Activated T-helper 2 cell treated with anti-CD3 and anti-CD28 coated beads, Interferon-gamma antibody, Interleukin-2, Interleukin-4, amounts not matched to agents 10 μg/mL and 5 μg/mL and 100 μg/mL, durations not matched to agents 14 hours and 24 hours and 36 hours (primary cell): ENCODE measurements at regions not wholly inside any gene's neighbourhood (a gene's known extent, or its start where the extent isn't known, plus 50 kb on each side); places are given as distances from the start of the nearest gene placed in this dataset.

Experiments
- DNase-seq: peaks from one replicate; pipeline ENCODE4 v3.0.0; 2021; ENCODE audit warnings: low spot score
- H3K27ac Mint-ChIP-seq: one replicate; pipeline ENCODE4 v1.8.0; 2021; ENCODE audit warnings: mixed read lengths
- H3K27me3 Mint-ChIP-seq: one replicate; pipeline ENCODE4 v1.8.0; 2021; ENCODE audit warnings: low read depth, mixed read lengths
- H3K36me3 Mint-ChIP-seq: one replicate; pipeline ENCODE4 v1.8.0; 2021; ENCODE audit warnings: low read depth, mixed read lengths
- H3K4me1 Mint-ChIP-seq: one replicate; pipeline ENCODE4 v1.8.0; 2021; ENCODE audit warnings: low read depth, mixed read lengths
- H3K4me3 Mint-ChIP-seq: one replicate; pipeline ENCODE4 v1.8.0; 2021; ENCODE audit warnings: low read depth, mild to moderate bottlenecking, moderate library complexity, mixed read lengths
- H3K9me3 Mint-ChIP-seq: one replicate; pipeline ENCODE4 v1.8.0; 2021; ENCODE audit warnings: mixed read lengths
- intact Hi-C: fragments of 100-400 bp; cut with micrococcal nuclease; formaldehyde crosslinking; loops from one replicate; pipeline ENCODE4 v1.15.1; 2023

- no peaks in the 10 kb centered on the region for H3K36me3 Mint-ChIP-seq
- intact Hi-C loops, result no loop called here
- no peak overlapping the region for H3K4me3 Mint-ChIP-seq
- H3K27ac Mint-ChIP-seq, result no peak overlapping the region
- H3K4me1 Mint-ChIP-seq, result no peaks in the 10 kb centered on the region
- H3K27me3 Mint-ChIP-seq, result no peaks in the 10 kb centered on the region
- H3K9me3 Mint-ChIP-seq, result no peaks in the 10 kb centered on the region
- no peak for DNase-seq
Measured at GRCh38 chr1:213929398-213929797, 58.4 kb upstream of the PROX1 start.

- intact Hi-C loops, result no loop called here
- Mint-ChIP-seq H3K4me3 (no peak overlapping the region), H3K27ac (no peak overlapping the region), H3K9me3 (no peaks in the 10 kb centered on the region), H3K27me3 (no peaks in the 10 kb centered on the region), H3K36me3 (no peaks in the 10 kb centered on the region), H3K4me1 (no peaks in the 10 kb centered on the region)
- no peak for DNase-seq
Measured at GRCh38 chr1:213931836-213932235, 55.9 kb upstream of the PROX1 start.

- Mint-ChIP-seq H3K36me3 (no peaks in the 10 kb centered on the region), H3K4me3 (no peak overlapping the region), H3K4me1 (no peaks in the 10 kb centered on the region), H3K27me3 (no peaks in the 10 kb centered on the region), H3K9me3 (no peaks in the 10 kb centered on the region), H3K27ac (no peak overlapping the region)
- intact Hi-C loops, result no loop called here
- no peak for DNase-seq
Measured at GRCh38 chr1:213933336-213933735, 54.4 kb upstream of the PROX1 start.

- Mint-ChIP-seq H3K27ac (no peak overlapping the region), H3K9me3 (no peaks in the 10 kb centered on the region), H3K27me3 (no peaks in the 10 kb centered on the region), H3K4me1 (no peaks in the 10 kb centered on the region), H3K36me3 (no peaks in the 10 kb centered on the region), H3K4me3 (no peak overlapping the region)
- no peak for DNase-seq
- intact Hi-C loops, result no loop called here
Measured at GRCh38 chr1:213934649-213935048, 53.1 kb upstream of the PROX1 start.

GRCh38 chr1:213936571-213936970 lies 51.2 kb upstream of the PROX1 start:
- intact Hi-C loops, result no loop called here
- Mint-ChIP-seq H3K4me3 (no peak overlapping the region), H3K27me3 (no peaks in the 10 kb centered on the region), H3K27ac (no peak overlapping the region), H3K4me1 (no peaks in the 10 kb centered on the region), H3K9me3 (no peaks in the 10 kb centered on the region), H3K36me3 (no peaks in the 10 kb centered on the region)
- no peak for DNase-seq
